ENCODE measurements at regions not wholly inside any gene's neighbourhood (a gene's known extent, or its start where the extent isn't known, plus 50 kb on each side); places are given as distances from the start of the nearest gene placed in this dataset.

GRCh38 chr5:155728146-155728856 is 598.7 kb upstream of the SGCD start:
- H3K4me3 ChIP-seq, result no peak overlapping the region
- no peaks in the 10 kb centered on the region for H3K36me3 ChIP-seq
- H3K27ac ChIP-seq, result no peak overlapping the region
- peaks cover 26% of the 10 kb centered on the region for H3K9me3 ChIP-seq
- no peaks in the 10 kb centered on the region for H4K20me1 ChIP-seq
- no peak overlapping the region for H3K9ac ChIP-seq
- no peak overlapping the region for H3K4me2 ChIP-seq
- TF ChIP-seq Cebpa-rat (IDR thresholded peaks at IDR 0.05), result no peak
- H3K4me1 ChIP-seq, result no peaks in the 10 kb centered on the region
- no peaks in the 10 kb centered on the region for H3K27me3 ChIP-seq

DNA sequence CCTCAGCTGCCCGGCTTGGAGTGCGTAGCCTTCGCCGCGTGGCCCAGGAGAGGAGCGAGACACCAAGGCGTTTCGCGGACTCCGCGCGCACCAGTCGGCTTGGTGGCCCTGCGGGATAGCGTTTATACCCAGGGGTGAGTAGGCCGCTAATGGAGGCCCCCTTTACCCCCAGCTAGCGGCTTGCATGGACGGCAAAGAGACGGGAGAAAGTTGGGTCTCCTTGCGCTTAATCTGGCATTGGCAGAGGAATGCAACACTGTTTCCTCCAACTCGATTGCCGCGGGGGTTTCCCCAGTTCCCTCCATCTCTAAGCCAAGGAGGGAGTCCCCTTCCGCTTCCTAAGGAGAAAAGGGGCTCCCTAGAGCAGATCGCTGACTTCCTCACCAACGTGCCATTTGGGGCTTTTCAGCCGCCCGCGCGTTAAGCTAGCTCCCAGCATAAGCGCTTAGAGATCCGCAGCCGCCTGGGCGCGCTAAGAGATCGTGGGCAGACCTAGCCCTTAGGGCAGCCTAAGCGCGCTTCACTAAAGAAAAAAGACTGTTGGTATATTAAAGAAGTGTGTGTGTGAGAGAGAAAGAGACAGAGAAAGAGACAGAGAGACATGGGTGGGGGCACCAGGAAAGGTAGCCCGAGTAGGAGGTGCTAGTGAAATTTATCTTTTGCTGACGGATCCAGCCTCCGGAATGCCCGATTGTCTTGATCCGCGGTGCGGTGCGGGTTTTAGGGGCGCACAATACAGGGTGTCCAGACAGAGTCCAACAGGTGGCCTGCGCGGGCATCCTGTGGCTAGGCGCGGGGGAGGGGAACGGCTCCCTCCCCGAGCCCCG is 597.9 kb upstream of the SGCD start:
- no peak overlapping the region for H3K27ac ChIP-seq
- no peaks in the 10 kb centered on the region for H3K36me3 ChIP-seq
- TF ChIP-seq Cebpa-rat (IDR thresholded peaks at IDR 0.05), result no peak
- peaks cover 26% of the 10 kb centered on the region for H3K9me3 ChIP-seq
- no peaks in the 10 kb centered on the region for H4K20me1 ChIP-seq
- no peaks in the 10 kb centered on the region for H3K4me1 ChIP-seq
- H3K9ac ChIP-seq, result no peak overlapping the region
- no peak overlapping the region for H3K4me3 ChIP-seq
- H3K27me3 ChIP-seq, result no peaks in the 10 kb centered on the region
- H3K4me2 ChIP-seq, result no peak overlapping the region

DNA sequence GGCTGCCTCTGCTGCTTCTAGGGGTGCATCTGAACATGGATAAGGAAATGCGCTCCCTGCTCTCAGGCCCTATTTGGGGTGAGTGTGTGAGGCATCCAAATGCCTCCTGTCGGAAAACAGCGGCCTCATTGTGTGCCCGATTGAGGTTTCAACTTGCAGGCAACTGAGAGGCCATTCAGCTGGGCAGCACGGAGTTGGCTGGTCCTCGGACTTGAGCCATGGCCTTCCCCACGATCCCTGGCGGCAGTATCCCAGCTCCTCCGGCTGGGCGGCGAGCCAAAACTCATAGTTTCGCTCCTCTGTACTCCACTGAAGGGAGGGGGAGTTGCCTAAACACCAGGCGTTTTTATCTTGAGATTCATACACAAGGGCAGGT is 597.3 kb upstream of the SGCD start:
- Histone ChIP-seq H3K36me3 (no peaks in the 10 kb centered on the region), H3K4me1 (no peaks in the 10 kb centered on the region), H3K4me3 (no peak overlapping the region), H3K27me3 (no peaks in the 10 kb centered on the region), H3K4me2 (no peak overlapping the region), H3K9me3 (peaks cover 26% of the 10 kb centered on the region), H3K9ac (no peak overlapping the region), H3K27ac (no peak overlapping the region), H4K20me1 (no peaks in the 10 kb centered on the region)
- no peak for TF ChIP-seq Cebpa-rat (IDR thresholded peaks at IDR 0.05)

DNA sequence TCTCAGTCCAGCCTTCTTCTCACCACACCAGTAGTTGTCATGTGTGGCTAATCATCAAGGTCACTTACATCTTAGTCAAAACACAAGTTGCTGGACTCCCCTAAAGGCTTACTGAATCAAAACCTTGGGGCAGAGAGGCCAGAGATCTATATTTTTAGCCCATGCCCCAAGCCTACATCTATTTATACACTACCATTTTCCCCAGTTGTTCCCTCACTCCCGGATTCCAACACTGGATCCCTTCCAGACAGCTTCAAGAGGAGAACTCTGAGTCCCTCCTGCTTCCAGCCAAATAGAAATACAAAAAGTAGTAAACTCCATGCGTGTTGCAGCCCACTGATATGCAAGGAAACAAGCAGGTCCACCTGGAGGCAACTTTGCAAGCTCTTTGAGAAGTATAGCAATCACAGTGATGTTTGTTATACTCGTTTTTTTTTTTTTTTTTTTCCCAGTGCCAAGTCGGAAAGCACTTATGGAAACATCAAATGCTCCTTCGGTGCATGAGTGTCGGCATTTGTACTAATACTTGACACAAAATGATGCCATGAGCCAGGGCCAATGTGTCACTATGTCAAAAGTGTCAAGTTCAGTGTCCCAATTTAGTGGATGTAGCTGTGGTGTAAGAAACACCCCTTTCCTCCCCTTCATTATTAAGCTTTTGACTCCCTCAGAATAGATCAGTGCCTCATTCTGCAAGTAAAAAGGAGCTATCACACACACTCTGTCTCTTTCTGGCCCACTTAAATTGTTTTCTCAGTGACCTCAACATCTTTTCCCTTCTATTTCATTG is 594.2 kb upstream of the SGCD start:
- Histone ChIP-seq H3K4me1 (no peaks in the 10 kb centered on the region), H3K36me3 (no peaks in the 10 kb centered on the region), H3K4me2 (no peak overlapping the region), H3K4me3 (no peak overlapping the region), H3K9me3 (peaks cover 22% of the 10 kb centered on the region), H3K27me3 (no peaks in the 10 kb centered on the region), H3K9ac (no peak overlapping the region), H3K27ac (no peak overlapping the region), H4K20me1 (no peaks in the 10 kb centered on the region)
- TF ChIP-seq Cebpa-rat (IDR thresholded peaks at IDR 0.05), result no peak

GRCh38 chr5:155733935-155734334 is 593.0 kb upstream of the SGCD start:
- no peaks in the 10 kb centered on the region for H3K27me3 ChIP-seq
- TF ChIP-seq Cebpa-rat (IDR thresholded peaks at IDR 0.05), result no peak
- no peak overlapping the region for H3K4me2 ChIP-seq
- no peak overlapping the region for H3K27ac ChIP-seq
- peaks cover 10% of the 10 kb centered on the region for H3K9me3 ChIP-seq
- H3K36me3 ChIP-seq, result no peaks in the 10 kb centered on the region
- no peak overlapping the region for H3K4me3 ChIP-seq
- H4K20me1 ChIP-seq, result no peaks in the 10 kb centered on the region
- no peaks in the 10 kb centered on the region for H3K4me1 ChIP-seq
- no peak overlapping the region for H3K9ac ChIP-seq

DNA sequence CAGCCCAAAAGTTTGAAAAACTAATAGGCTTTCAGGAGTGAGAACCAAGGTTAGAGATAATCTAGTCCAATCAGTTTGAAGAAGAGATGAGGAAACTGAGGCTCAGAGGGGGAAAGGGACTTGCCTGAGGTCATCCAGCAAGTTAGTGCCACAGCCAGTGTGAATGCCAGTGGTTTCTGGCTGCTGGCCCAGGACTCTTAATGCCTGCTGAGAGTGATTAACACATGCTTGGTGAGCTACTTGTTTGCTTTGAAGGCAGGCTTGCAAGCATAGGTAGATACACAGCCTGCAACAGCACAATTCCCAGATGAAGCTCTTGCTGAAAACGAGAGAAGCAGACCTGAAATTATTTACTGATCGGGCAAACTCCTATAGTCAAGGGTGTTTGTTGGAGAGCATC is 591.6 kb upstream of the SGCD start:
- H3K27ac ChIP-seq, result no peak overlapping the region

DNA sequence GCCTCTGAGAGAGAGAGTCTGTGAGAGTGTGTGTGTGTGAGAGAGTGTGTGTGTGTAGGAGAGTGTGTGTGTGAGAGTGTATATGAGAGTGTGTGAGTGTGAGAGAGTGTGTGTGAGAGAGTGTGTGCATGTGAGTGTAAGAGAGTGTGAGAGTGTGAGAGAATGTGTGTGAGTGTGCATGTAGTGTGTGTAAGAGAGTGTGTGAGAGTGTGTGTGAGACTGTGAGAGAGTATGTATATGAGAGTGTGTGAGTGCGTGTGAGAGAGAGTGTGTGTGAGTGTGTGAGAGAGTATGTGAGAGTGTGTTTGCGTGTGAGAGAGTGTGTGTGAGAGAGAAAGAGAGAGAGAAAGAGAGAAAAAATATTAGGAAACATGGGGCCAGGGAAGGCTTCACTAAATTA is 588.3 kb upstream of the SGCD start:
- no peaks in the 10 kb centered on the region for H4K20me1 ChIP-seq
- H3K36me3 ChIP-seq, result no peaks in the 10 kb centered on the region
- no peaks in the 10 kb centered on the region for H3K9me3 ChIP-seq
- no peaks in the 10 kb centered on the region for H3K4me1 ChIP-seq
- H3K4me3 ChIP-seq, result no peak overlapping the region
- no peak overlapping the region for H3K9ac ChIP-seq
- H3K4me2 ChIP-seq, result no peak overlapping the region
- no peak overlapping the region for H3K27ac ChIP-seq
- no peak for TF ChIP-seq Cebpa-rat (IDR thresholded peaks at IDR 0.05)
- H3K27me3 ChIP-seq, result no peaks in the 10 kb centered on the region

More for the DNA sequence above, 591.6 kb upstream of the SGCD start:
- Histone ChIP-seq H3K27me3 (no peaks in the 10 kb centered on the region), H3K36me3 (no peaks in the 10 kb centered on the region), H3K9me3 (no peaks in the 10 kb centered on the region), H3K9ac (no peak overlapping the region), H3K4me3 (no peak overlapping the region), H4K20me1 (no peaks in the 10 kb centered on the region), H3K4me2 (no peak overlapping the region), H3K4me1 (no peaks in the 10 kb centered on the region)
- no peak for TF ChIP-seq Cebpa-rat (IDR thresholded peaks at IDR 0.05)

- no peaks in the 10 kb centered on the region for H4K20me1 ChIP-seq
- no peak overlapping the region for H3K4me2 ChIP-seq
- no peaks in the 10 kb centered on the region for H3K4me1 ChIP-seq
- no peak overlapping the region for H3K9ac ChIP-seq
- H3K27ac ChIP-seq, result no peak overlapping the region
- H3K4me3 ChIP-seq, result no peak overlapping the region
- H3K27me3 ChIP-seq, result no peaks in the 10 kb centered on the region
- TF ChIP-seq Cebpa-rat (IDR thresholded peaks at IDR 0.05), result no peak
- H3K9me3 ChIP-seq, result no peaks in the 10 kb centered on the region
- H3K36me3 ChIP-seq, result no peaks in the 10 kb centered on the region
Observed at GRCh38 chr5:155746367-155747038, 580.5 kb upstream of the SGCD start.

- Histone ChIP-seq H4K20me1 (no peaks in the 10 kb centered on the region), H3K36me3 (no peaks in the 10 kb centered on the region), H3K4me3 (no peak overlapping the region), H3K27me3 (no peaks in the 10 kb centered on the region), H3K9ac (no peak overlapping the region), H3K9me3 (no peaks in the 10 kb centered on the region), H3K4me1 (no peaks in the 10 kb centered on the region), H3K27ac (no peak overlapping the region), H3K4me2 (no peak overlapping the region)
- no peak for TF ChIP-seq Cebpa-rat (IDR thresholded peaks at IDR 0.05)
Observed at GRCh38 chr5:155750101-155750500, 576.9 kb upstream of the SGCD start.

Measured in BLaER1 (cell line).